Breast epithelium (tissue), 4 donors: ENCODE measurements at regions not wholly inside any gene's neighbourhood (a gene's known extent, or its start where the extent isn't known, plus 50 kb on each side); places are given as distances from the start of the nearest gene placed in this dataset.
"Not testable (repeated sequence)": the region's sequence is repeated elsewhere in the genome, so short reads cannot be mapped to it uniquely, and the experiment has no call there.

Experiments
- DNase-seq, 2 donors: peaks; one replicate each; pipeline ENCODE4 v3.0.0-alpha.2; 2019; ENCODE audit warnings: low spot score in 2 of 2
- H3K27ac ChIP-seq, 2 donors: fragments of 200-600 bp; sonication (generic) in 1 of 2; one replicate each; pipeline ENCODE4 v1.5.1; 2016 to 2019; ENCODE audit warnings: mild to moderate bottlenecking in 1 of 2
- H3K27me3 ChIP-seq, 2 donors: fragments of 200-600 bp; sonication (generic) in 1 of 2; one replicate each; pipeline versions ENCODE4 v1.5.1 to v1.6.0; 2017 to 2019; ENCODE audit warnings: control low read depth in 1 of 2, mild to moderate bottlenecking in 1 of 2
- H3K36me3 ChIP-seq: fragments of 200-600 bp; one replicate; pipeline ENCODE4 v1.5.1; 2019
- H3K4me1 ChIP-seq, 2 donors: fragments of 200-600 bp; sonication (generic); one replicate each; pipeline ENCODE4 v1.5.1; 2016 to 2019; ENCODE audit warnings: control low read depth in 1 of 2
- H3K4me3 ChIP-seq, 3 donors: fragments of 200-600 bp; sonication (generic); 1 replicate in 2 of 3; 2 replicates in 1 of 3; pipeline ENCODE4 v1.5.1; 2016 to 2019; ENCODE audit warnings: mild to moderate bottlenecking in 3 of 3, moderate library complexity in 2 of 3
- H3K9me3 ChIP-seq, 2 donors: fragments of 200-600 bp; sonication (generic) in 1 of 2; one replicate each; pipeline ENCODE4 v1.5.1; 2016 to 2019; ENCODE audit warnings: control low read depth in 1 of 2
- CTCF ChIP-seq, 3 donors: fragments of 450-650 bp; IDR thresholded peaks; one replicate each; pipeline ENCODE4 v1.5.1; 2016 to 2017; ENCODE audit warnings: antibody characterized with exemption in 3 of 3, mild to moderate bottlenecking in 3 of 3, moderate library complexity in 3 of 3
- POLR2A ChIP-seq: fragments of 450-650 bp; IDR thresholded peaks from one replicate; pipeline ENCODE4 v1.6.1; 2016; ENCODE audit warnings: antibody characterized with exemption, mild to moderate bottlenecking, moderate library complexity
- POLR2AphosphoS5 ChIP-seq, 3 donors: sonication (generic); formaldehyde crosslinking; IDR thresholded peaks; one replicate each; pipeline ENCODE4 v1.6.1; 2017; ENCODE audit warnings: antibody characterized with exemption in 3 of 3
- intact Hi-C: fragments of 100-400 bp; cut with DNase I; formaldehyde crosslinking; loops from one replicate; pipeline ENCODE4 v1.15.1; 2023; ENCODE audit warnings: low total_unique reads

DNA sequence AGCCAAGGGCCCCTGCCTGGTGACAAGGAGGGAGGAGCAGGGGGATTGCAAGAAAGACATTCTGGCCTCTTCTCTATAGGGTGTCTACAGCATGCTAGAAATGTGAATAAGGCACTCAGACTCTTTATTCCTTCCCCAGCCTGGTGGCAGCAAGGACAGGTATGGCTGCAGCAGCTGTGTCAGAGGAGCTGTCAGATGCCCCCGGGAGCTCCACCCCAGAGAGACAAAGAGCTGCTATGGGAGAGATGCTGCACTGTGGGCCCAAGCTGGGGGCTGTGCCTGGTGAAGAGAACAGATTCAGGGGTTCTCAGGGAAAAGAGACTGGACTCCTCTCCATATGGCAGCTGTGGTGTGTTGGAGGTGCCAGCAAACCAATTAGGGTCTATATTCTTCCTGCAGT lies 1063.3 kb downstream of the OLFM4 start:
- no peak overlapping the region for H3K27ac ChIP-seq
- peaks cover 0 to 8% of the 10 kb centered on the region in 2 donors for H3K9me3 ChIP-seq
- intact Hi-C loops = no loop called here
- DNase-seq = no peak
- TF ChIP-seq POLR2A (no peak), POLR2AphosphoS5 (IDR thresholded peaks at IDR 0.05) (no peak), CTCF (IDR thresholded peaks at IDR 0.05) (no peak)
- no peaks in the 10 kb centered on the region for H3K36me3 ChIP-seq
- no peak overlapping the region for H3K4me3 ChIP-seq
- H3K27me3 ChIP-seq = no peaks in the 10 kb centered on the region
- no peaks in the 10 kb centered on the region for H3K4me1 ChIP-seq

DNA sequence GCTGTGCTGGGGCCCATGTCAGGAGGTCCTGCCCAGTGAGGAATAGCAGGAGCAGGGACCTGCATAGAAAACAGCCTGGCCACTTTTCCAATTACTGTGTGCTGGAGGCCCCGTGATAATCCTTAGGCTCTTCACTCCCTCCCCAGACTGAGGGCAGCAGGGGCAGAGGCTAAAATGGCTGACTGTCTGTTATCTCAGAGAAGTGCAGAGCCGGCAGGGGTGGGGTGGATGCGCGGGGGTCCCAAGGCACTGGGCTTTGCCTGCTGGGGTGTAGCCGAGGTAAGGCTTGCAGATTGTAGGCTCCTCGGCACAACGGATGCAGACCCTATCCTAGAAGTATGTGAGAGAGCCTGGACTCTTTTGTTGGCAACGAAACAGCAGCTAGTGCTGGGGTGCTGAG lies 1064.1 kb downstream of the OLFM4 start:
- no peak for TF ChIP-seq CTCF (IDR thresholded peaks at IDR 0.05)
- TF ChIP-seq POLR2AphosphoS5 (IDR thresholded peaks at IDR 0.05) = no peak
- TF ChIP-seq POLR2A = no peak
- Histone ChIP-seq H3K9me3 (peaks cover 0 to 8% of the 10 kb centered on the region in 2 donors), H3K27ac (no peak overlapping the region), H3K27me3 (no peaks in the 10 kb centered on the region), H3K4me3 (no peak overlapping the region), H3K4me1 (no peaks in the 10 kb centered on the region), H3K36me3 (no peaks in the 10 kb centered on the region)
- intact Hi-C loops = no loop called here
- DNase-seq = no peak

DNA sequence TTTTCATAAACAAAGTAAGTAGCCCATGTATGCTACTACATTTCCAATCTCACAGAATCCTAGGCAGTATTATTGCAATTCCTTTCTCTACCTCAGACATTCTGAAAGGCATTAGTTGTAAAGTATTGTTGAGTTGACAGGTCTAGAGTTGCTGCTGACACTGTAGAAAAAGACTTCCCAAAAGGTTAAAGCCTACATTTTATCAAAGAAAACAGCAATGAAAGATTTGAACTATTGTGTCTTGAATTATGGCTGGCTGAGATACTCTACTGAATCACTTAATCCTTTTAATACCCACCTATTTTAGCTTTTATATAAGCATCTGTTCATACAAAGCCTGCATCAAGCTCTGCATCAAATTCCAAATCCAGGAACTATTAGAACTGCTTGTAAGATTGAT lies 1082.0 kb downstream of the OLFM4 start:
- intact Hi-C loops = no loop called here

DNA sequence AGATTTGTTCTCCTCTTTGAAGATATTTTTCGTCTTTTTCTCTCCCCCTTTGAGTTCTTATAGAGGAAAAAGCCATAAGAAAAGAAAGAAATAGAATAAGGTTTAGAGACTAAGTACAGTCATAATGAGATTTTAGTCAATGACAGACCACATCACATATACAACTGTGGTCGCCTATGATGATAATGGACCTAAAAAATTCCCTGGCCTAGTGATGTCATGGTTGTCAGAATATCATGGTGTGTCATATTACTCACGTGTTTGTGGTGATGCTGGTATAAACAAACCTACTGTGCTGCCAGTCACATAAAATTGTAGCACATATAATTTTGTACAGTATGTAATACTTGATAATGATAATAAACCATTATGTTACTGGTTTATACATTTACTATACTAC lies 1096.1 kb downstream of the OLFM4 start:
- H3K4me3 ChIP-seq = no peak overlapping the region
- H3K27ac ChIP-seq = no peak overlapping the region
- TF ChIP-seq CTCF (IDR thresholded peaks at IDR 0.05) (no peak), POLR2AphosphoS5 (IDR thresholded peaks at IDR 0.05) (no peak), POLR2A (no peak)
- H3K36me3 ChIP-seq = no peaks in the 10 kb centered on the region
- H3K4me1 ChIP-seq = no peaks in the 10 kb centered on the region
- DNase-seq = no peak
- intact Hi-C loops = no loop called here
- no peaks in the 10 kb centered on the region for H3K27me3 ChIP-seq
- H3K9me3 ChIP-seq = no peaks in the 10 kb centered on the region

More for the DNA sequence above, 1082.0 kb downstream of the OLFM4 start:
- Histone ChIP-seq H3K9me3 (no peaks in the 10 kb centered on the region), H3K4me1 (no peaks in the 10 kb centered on the region), H3K4me3 (no peak overlapping the region), H3K27me3 (no peaks in the 10 kb centered on the region), H3K27ac (no peak overlapping the region), H3K36me3 (no peaks in the 10 kb centered on the region)
- no peak for DNase-seq
- TF ChIP-seq CTCF (IDR thresholded peaks at IDR 0.05) = no peak

- H3K27ac ChIP-seq, H3K4me3 ChIP-seq, H3K27me3 ChIP-seq, intact Hi-C loops, H3K4me1 ChIP-seq, H3K9me3 ChIP-seq, H3K36me3 ChIP-seq, DNase-seq: not testable (repeated sequence)
Measured at GRCh38 chr13:54130931-54131330, 1102.3 kb downstream of the OLFM4 start.

GRCh38 chr13:54131433-54131832 lies 1102.8 kb downstream of the OLFM4 start:
- intact Hi-C loops, H3K9me3 ChIP-seq, H3K27me3 ChIP-seq: not testable (repeated sequence)

GRCh38 chr13:54132127-54132526 lies 1103.5 kb downstream of the OLFM4 start:
- H3K27me3 ChIP-seq, H3K4me3 ChIP-seq, DNase-seq, H3K9me3 ChIP-seq, H3K36me3 ChIP-seq, H3K4me1 ChIP-seq, H3K27ac ChIP-seq, intact Hi-C loops: not testable (repeated sequence)

More at GRCh38 chr13:54131433-54131832, 1102.8 kb downstream of the OLFM4 start:
- not testable (repeated sequence) for H3K4me1 ChIP-seq, H3K27ac ChIP-seq, H3K4me3 ChIP-seq, DNase-seq, H3K36me3 ChIP-seq

- H3K27me3 ChIP-seq, H3K9me3 ChIP-seq, DNase-seq, H3K4me3 ChIP-seq, H3K27ac ChIP-seq, intact Hi-C loops, H3K36me3 ChIP-seq, H3K4me1 ChIP-seq: not testable (repeated sequence)
Measured at GRCh38 chr13:54132720-54133119, 1104.1 kb downstream of the OLFM4 start.
